Transverse colon (tissue), 4 donors: ENCODE measurements at regions not wholly inside any gene's neighbourhood (a gene's known extent, or its start where the extent isn't known, plus 50 kb on each side); places are given as distances from the start of the nearest gene placed in this dataset.

Experiments
- DNase-seq: peaks from one replicate; pipeline ENCODE4 v3.0.0-alpha.2; 2019
- H3K27ac ChIP-seq, 4 donors: fragments of 200-600 bp; sonication (generic); 2 replicates each; pipeline ENCODE4 v1.5.1; 2016 to 2018; ENCODE audit warnings: inconsistent platforms in 4 of 4
- H3K27me3 ChIP-seq: fragments of 200-600 bp; sonication (generic); 2 replicates; pipeline ENCODE4 v1.5.1; 2017; ENCODE audit warnings: inconsistent platforms
- H3K36me3 ChIP-seq, 4 donors: fragments of 200-600 bp; sonication (generic); 2 replicates each; pipeline ENCODE4 v1.5.1; 2017 to 2019; ENCODE audit warnings: inconsistent platforms in 4 of 4
- H3K4me1 ChIP-seq, 4 donors: fragments of 200-600 bp; sonication (generic); 2 replicates each; pipeline ENCODE4 v1.5.1; 2017 to 2020; ENCODE audit warnings: inconsistent platforms in 4 of 4
- H3K4me3 ChIP-seq, 4 donors: fragments of 200-600 bp; sonication (generic); 1 replicate in 1 of 4; 2 replicates in 3 of 4; pipeline versions ENCODE4 v1.5.1 to v1.6.1; 2017 to 2019; ENCODE audit warnings: inconsistent platforms in 4 of 4
- H3K9me3 ChIP-seq, 2 donors: fragments of 200-600 bp; sonication (generic); 2 replicates each; pipeline ENCODE4 v1.5.1; 2017 to 2019; ENCODE audit warnings: inconsistent platforms in 2 of 2
- EP300 ChIP-seq: sonication (generic); formaldehyde crosslinking; IDR thresholded peaks from one replicate; pipeline ENCODE4 v1.6.1; 2017; ENCODE audit warnings: antibody characterized with exemption, low read depth
- POLR2A ChIP-seq: fragments of 450-650 bp; IDR thresholded peaks from one replicate; pipeline ENCODE4 v1.6.1; 2016; ENCODE audit warnings: antibody characterized with exemption, mild to moderate bottlenecking, moderate library complexity
- POLR2AphosphoS5 ChIP-seq, 3 donors: sonication (generic); formaldehyde crosslinking; IDR thresholded peaks; one replicate each; pipeline ENCODE4 v1.6.1; 2016; ENCODE audit warnings: antibody characterized with exemption in 3 of 3
- WGBS, 2 donors: methylation state at CpG; one replicate each; pipeline ENCODE4 v1.1.5; 2018; ENCODE audit warnings: low coverage in 1 of 2; 5-methylcytosine and 5-hydroxymethylcytosine counted together
- in situ Hi-C, 4 donors: fragments of 200-750 bp; cut with MboI; loops; one replicate each; pipeline versions ENCODE4 v1.15.0 to v1.15.1; 2017; ENCODE audit warnings: low sequenced_read_pairs in 3 of 4, low pct_ligation_motif_present in 1 of 4, low pct_unique_long_range_greater_than_20kb in 1 of 4
- intact Hi-C: fragments of 100-400 bp; cut with DNase I; formaldehyde crosslinking; loops from one replicate; pipeline ENCODE4 v1.15.1; 2023; ENCODE audit warnings: low total_unique reads
- TF ChIP-seq, protein P1 (sequence below), 5 experiments: fragments of 200-600 bp in 3 of 5; fragments of 450-650 bp in 2 of 5; sonication (generic) in 3 of 5; IDR thresholded peaks; 1 replicate in 2 of 5; 2 replicates in 3 of 5; pipeline ENCODE4 v1.5.1; 2016 to 2017; ENCODE audit warnings: antibody characterized with exemption in 5 of 5, inconsistent platforms in 3 of 5, mild to moderate bottlenecking in 2 of 5, moderate library complexity in 1 of 5

DNA sequence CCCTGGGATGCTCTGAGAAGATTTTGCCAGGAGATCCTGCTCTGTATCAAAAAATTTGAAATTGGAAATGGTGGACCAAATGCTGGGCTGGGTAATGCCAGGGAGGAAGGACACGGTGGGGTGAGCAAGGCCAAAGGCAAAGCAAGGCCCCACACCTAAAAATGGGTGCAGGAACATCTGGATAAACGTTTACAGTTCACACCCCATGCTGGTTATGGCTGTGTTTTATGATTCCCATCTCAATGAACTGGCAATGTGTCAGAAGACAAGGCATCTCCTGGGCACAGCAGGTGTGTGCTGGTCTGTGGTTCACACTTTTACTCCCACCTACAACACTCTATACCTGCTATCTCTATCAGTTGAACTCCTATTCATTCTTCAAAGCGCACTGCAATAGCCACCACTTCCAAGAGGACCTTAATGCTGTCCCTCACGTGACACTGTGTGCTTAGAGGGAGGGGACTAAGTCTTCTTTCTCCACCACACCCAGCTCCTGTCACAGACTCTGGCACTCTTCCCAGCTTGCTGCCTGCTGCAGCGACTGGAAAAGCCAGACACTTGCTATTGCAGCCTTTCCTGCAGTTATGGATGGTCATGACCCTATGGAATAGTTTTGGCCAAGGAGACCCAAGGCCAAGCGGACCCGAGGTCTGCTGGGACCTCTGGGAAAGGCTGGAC, 277.5 kb downstream of the CTTN start:
- peak; percentile 60 for DNase-seq
- intact Hi-C loops, result no loop called here
- no peaks in the 10 kb centered on the region for H3K9me3 ChIP-seq
- H3K4me1 ChIP-seq, result peaks cover 0 to 4% (median 4%) of the 10 kb centered on the region in 4 donors
- in situ Hi-C loops, result no loop called here
- no peaks in the 10 kb centered on the region for H3K27me3 ChIP-seq
- no peak overlapping the region for H3K4me3 ChIP-seq
- no peak for TF ChIP-seq POLR2AphosphoS5 (IDR thresholded peaks at IDR 0.05)
- no peak for TF ChIP-seq POLR2A
- TF ChIP-seq, protein P1, sequence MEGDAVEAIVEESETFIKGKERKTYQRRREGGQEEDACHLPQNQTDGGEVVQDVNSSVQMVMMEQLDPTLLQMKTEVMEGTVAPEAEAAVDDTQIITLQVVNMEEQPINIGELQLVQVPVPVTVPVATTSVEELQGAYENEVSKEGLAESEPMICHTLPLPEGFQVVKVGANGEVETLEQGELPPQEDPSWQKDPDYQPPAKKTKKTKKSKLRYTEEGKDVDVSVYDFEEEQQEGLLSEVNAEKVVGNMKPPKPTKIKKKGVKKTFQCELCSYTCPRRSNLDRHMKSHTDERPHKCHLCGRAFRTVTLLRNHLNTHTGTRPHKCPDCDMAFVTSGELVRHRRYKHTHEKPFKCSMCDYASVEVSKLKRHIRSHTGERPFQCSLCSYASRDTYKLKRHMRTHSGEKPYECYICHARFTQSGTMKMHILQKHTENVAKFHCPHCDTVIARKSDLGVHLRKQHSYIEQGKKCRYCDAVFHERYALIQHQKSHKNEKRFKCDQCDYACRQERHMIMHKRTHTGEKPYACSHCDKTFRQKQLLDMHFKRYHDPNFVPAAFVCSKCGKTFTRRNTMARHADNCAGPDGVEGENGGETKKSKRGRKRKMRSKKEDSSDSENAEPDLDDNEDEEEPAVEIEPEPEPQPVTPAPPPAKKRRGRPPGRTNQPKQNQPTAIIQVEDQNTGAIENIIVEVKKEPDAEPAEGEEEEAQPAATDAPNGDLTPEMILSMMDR (IDR thresholded peaks at IDR 0.05), result no peak
- TF ChIP-seq EP300, result no peak
- H3K36me3 ChIP-seq, result no peaks in the 10 kb centered on the region
- 41 to 51% methylated on average over 3 to 7 of the region's 7 CpGs for WGBS, 2 donors
- H3K27ac ChIP-seq, result no peak overlapping the region

DNA sequence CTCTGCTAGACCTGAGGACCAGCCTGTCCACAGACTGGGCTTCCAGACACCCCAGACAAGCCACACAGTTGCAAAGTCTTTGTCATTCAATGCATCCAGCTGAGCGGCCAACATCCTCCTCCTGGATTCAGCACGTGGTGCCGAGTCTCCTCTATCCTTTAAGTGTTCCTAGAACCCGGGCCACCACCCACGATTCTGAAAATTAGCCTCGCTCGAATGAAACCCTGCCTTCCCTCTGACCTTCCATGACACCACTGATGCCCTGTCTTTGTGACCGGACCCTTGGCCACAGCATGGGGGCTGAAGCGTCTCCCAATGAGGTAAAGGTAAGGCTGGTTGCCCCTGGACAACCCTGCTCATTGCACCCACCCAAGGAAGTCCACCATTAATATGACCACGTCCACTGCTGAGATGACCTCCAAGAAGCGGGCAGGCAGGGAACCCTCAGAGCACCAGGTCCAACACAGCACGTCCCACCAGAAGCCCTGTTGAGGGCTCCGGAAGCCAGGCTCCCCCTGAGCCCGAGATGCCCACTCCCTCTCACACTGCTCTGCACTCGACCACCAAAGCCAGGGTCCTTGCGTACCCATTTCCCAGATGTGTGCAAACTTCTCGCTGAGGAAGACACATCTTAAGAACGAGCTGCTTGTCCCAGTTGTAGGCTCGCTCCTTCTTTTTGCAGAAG, 279.0 kb downstream of the CTTN start:
- H3K27me3 ChIP-seq, result no peaks in the 10 kb centered on the region
- in situ Hi-C loops, result no loop called here
- no peak for DNase-seq
- H3K9me3 ChIP-seq, result no peaks in the 10 kb centered on the region
- intact Hi-C loops, result no loop called here
- no peak overlapping the region for H3K27ac ChIP-seq
- WGBS, 2 donors, result 80 to 84% methylated on average over 1 to 17 of the region's 19 CpGs
- H3K4me3 ChIP-seq, result no peak overlapping the region
- TF ChIP-seq POLR2AphosphoS5 (IDR thresholded peaks at IDR 0.05), result no peak
- TF ChIP-seq, protein P1 (IDR thresholded peaks at IDR 0.05), result no peak
- TF ChIP-seq POLR2A, result no peak
- no peak for TF ChIP-seq EP300
- peaks cover 0 to 4% (median 4%) of the 10 kb centered on the region in 4 donors for H3K4me1 ChIP-seq
- no peaks in the 10 kb centered on the region for H3K36me3 ChIP-seq

DNA sequence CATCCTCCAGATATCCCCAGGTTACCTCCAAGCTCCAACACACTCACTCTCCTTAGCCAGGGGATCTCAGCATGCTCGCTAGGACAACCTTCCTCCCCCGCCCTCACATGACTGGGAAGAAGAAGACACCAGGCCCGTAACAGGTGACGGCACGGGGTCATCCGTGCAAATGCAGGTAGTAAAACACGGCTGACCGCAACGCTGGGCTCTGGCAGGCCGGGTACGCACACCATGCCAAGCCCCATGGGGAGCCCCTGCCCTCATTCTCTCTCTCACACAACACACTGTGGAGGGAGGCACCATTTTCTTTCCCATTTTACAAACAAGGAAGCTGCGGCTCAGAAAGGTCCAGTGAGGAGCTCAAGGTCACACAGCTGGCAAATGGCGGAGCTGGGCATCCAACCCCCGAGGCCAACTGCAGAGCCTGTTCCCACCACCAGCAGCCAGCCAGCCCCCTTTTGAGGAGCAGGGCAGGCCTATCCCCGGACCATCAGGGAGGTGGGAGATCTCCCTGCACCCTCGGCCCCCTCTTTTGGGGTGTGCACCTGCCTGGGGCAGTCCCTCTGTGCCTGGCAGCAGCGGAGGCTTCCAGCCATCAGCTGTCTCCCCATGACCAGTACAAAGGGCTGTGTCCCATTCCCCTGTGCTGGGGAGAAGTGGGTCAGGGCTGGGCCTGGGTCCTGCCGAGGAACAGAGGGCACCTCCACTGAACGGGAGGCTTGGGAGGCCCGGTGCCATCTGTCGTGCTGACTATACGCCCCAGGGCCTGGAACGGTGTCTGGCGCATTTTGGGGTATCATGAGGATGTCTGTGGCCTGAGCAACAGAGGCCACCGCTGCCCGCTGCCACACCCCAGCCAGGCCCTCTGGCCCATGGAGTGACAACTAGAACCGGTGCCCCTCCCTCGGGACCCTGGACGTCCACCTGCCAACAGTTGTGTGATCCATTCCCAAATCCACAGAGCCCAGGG, 280.9 kb downstream of the CTTN start:
- intact Hi-C loops (no loop called here), in situ Hi-C loops (no loop called here)
- H3K27ac ChIP-seq, result no peak overlapping the region
- no peaks in the 10 kb centered on the region for H3K27me3 ChIP-seq
- H3K4me3 ChIP-seq, result no peak overlapping the region
- no peaks in the 10 kb centered on the region for H3K9me3 ChIP-seq
- H3K4me1 ChIP-seq, result peaks cover 0 to 4% (median 4%) of the 10 kb centered on the region in 4 donors
- no peaks in the 10 kb centered on the region for H3K36me3 ChIP-seq
- DNase-seq, result no peak
- TF ChIP-seq, protein P1 (IDR thresholded peaks at IDR 0.05), result no peak
- TF ChIP-seq POLR2AphosphoS5 (IDR thresholded peaks at IDR 0.05), result no peak
- 60 to 94% methylated on average over 1 to 24 of the region's 29 CpGs for WGBS, 2 donors

DNA sequence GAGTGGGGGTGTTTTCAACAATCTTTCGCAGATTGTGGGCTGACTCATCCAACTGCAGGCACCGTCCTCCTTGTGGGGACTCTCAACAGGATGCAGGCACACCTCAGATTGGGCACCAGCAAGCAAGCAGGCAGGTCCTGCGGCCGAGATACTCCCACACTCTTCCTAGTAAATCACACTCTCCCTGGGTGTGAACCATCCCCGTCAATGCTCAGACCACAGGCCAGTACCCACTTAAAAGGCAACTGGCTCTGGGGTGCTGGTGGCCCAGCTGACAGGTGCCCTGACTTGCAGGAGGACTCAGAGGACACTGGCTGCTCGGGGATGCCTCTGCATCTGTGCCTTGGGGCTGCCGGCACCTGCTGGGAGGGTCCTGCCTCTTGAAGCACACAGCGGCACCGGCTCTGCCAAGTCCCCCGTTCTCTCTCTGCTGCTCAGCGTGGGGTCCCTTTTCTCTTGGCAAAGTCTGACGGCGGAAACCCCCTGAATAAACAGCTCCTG, 282.5 kb downstream of the CTTN start:
- intact Hi-C loops (no loop called here), in situ Hi-C loops (no loop called here)
- H3K27me3 ChIP-seq, result no peaks in the 10 kb centered on the region
- H3K4me3 ChIP-seq, result no peak overlapping the region
- no peaks in the 10 kb centered on the region for H3K9me3 ChIP-seq
- H3K4me1 ChIP-seq, result peaks cover 0 to 4% (median 4%) of the 10 kb centered on the region in 4 donors
- TF ChIP-seq EP300 (no peak), POLR2A (no peak), POLR2AphosphoS5 (IDR thresholded peaks at IDR 0.05) (no peak)
- TF ChIP-seq, protein P1 (IDR thresholded peaks at IDR 0.05), result no peak
- no peak for DNase-seq
- H3K27ac ChIP-seq, result no peak overlapping the region
- 80% methylated on average over 13 of the region's 13 CpGs; no CpG with 5 or more reads in 1 of the 2 donors for WGBS, 2 donors
- H3K36me3 ChIP-seq, result no peaks in the 10 kb centered on the region
